NCI-H345 treated with DMSO at 0.1 percent for 48 hours (cell line): ENCODE measurements at regions not wholly inside any gene's neighbourhood (a gene's known extent, or its start where the extent isn't known, plus 50 kb on each side); places are given as distances from the start of the nearest gene placed in this dataset.

Source experiments
- DNase-seq: peaks from one replicate; lab custom pipeline; 2025; ENCODE audit not compliant: unreplicated experiment; lab: John Stamatoyannopoulos, UW

DNA sequence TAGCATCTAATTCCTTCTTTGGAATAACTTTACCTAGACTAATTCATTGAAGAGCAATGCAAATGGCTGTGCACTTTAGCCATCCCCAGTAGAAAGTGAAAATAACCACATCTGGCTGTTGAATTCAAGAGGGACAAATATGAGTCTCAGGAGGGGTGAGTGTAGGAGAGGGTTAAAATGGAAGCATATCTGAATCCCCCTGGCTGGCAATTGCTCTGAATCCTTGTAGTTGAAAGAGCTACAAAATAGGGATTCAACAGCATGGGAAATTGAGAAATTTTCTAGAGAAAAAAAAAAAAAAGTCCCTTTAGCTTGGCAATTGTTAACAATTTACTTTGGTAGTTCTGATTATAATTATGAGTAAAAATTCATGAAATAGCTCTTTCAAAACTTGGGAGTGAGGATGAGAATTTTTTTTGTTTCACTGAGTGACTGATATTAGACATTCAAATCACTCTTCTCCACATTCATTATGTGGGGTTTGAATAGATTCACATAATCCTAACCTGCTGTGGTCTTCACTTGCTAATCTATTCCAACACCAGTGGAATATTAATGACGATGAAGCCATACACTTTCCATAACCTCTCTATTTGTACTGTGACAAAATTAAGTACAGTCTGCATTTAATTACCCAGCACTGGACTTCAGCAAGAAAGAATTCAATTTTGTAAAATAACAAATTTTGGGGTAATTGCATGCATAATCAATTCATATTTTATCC lies 569.0 kb upstream of the MCTP2 start:
- DNase-seq: no peak

DNA sequence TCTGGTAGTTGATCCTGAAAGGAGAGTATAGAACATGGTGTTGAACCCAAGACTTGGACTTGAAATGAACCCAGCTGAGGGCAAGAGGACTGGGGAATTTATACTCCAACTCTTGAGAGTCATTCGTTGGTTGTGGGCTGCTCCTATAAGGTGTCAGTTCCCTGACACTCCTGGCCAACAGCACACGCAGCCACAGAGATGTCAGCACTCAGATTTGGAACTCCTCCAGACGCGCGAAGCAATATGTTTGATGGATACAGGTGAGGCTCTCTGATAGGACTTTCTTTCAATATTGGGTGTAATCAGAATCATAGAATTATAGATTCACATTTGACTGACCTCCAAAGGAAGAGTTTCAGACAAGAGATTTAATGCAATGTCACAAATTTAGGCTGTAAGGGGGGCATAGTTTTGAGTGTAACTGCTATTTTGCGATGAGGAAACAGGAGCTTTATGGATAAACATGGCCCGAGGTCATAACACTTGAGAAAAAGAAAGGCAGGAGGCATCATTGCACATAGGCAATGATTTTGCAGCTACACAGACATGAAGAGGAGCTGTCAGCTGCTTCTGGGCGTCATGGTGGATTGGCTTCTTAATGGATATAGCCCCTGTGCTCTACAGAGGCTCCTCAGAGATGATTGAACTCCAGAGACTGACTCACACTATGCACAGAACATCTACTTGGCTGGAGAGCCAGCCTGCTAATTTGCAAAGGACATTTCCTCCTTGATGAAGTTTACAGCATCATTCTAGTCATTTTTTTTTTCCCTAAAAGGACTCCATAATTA lies 569.2 kb upstream of the RGMA start:
- DNase-seq: no peak

DNA sequence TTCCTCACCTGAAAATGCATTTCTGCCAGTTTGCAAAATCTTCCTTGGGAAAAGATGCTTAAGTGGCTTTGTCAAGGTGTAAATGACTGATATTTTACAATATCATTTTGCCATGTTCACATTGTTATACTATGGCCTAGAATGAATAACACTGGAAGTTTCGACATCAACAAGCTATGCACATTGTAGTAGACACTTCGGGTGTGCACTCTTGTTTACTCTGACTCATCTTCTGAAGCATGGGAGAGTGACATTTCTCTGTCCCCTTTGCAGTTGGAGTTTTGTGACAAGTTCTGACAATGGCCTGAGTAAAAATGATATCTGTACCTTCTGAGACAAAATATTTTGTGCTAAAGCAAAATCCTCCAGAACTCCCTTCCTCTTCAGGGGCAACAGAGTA lies 567.0 kb upstream of the RGMA start:
- no peak for DNase-seq

DNA sequence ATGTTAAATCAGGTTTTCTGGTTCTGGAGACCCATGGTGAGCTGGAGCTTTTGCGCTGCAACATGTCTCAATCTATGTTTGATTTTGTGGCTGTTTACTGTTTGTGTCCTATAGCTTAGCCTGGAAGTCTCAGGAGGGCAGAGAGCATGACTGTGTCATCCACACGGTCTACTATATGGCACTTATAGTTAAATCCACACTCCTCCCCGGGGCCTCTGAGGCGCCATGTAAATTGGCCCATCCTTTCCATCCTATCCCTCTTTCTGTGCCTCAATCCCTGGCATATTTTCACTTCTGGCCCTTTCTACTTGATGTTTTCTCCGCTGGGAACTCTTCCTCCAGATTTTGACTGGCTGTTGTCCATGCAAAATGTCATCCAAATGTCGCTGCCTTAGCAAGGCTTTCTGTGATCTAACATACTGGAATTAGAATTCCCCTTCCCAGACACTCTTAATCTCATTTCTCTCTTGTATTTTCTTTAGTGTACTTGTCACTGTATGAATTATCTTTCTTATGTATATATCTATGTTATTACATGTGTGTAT lies 560.8 kb upstream of the RGMA start:
- DNase-seq: no peak

DNA sequence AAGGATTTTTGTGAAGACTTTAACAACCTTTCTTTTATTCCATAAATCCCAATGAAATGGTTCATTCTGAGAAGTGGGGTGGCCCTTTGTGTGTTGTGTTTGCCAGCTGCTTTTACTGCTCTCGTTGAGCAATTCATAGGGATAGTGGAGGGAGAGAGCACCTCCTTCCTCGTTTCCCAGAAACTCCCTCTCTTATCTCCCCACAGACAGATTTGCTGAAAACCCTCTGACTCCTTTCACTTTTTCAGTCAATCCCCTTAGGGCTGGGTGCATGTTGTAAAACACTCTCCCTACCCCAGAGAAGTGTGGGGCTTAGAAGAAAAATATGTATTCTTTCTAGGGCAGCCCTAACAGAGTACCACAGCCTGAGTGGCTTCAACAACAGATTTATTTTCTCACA lies 557.2 kb upstream of the RGMA start:
- DNase-seq: no peak

DNA sequence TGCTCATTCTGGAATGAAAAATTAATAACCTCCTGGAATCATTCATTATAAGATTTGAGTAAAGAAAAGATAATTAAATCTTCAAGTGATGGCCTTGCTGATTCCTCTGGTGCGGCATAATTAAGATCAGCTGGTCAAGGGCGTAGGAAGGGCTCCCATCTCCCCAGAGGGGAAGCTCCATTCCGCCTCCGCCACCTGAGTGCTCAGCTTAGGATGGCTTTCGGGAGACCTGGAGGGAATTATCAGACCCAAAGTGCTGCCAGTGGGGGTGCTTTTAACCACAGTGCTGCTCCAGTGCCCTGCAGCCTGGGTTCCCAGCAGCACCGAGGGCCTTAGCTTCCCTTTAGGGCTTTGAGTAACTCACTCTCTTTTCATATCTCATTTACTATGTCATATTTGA lies 556.6 kb upstream of the RGMA start:
- DNase-seq: no peak

DNA sequence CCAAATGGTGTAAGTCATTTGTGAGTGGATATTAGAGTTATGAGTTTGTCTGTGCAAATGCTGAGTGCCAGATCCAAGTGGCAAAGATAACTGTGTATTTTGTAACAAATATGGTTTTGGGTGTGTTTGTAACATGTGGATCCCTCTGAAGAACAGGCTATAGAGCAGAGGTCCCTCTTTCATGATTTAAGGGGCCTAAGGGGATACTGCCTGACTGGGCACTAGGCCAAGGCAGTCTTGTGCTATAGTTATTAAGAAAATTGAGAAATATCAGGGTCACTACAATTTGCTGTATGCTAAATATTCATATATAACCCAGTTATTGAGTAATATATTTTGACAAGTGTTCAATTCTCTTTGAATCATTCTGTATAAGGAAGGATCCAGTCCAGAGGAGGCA lies 555.6 kb upstream of the RGMA start:
- DNase-seq: no peak

DNA sequence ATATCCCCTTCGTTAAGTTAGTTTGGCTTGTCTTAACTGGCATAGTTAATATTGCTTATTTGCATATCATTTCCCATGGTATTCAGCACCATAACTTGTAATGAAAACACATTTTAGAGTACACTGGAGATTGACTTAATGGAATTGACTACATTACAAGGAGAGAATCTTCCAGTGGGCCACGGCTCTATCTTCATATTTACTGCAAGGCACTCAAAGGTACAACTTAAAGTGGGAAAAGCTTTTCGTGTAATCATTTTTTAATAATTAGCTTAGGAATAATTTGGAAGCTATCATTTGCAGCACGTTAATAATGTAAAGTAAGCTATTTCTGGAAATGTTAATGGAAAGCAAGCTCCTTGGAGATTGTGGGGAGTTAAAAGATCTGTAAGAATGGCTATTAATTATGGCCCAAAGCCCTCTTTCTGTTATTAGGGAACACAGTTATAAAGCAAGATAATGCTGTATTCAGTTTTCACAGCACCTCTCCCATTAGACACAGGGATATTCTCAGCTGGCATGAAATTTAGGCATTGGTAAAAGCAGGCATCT lies 551.5 kb upstream of the RGMA start:
- no peak for DNase-seq

DNA sequence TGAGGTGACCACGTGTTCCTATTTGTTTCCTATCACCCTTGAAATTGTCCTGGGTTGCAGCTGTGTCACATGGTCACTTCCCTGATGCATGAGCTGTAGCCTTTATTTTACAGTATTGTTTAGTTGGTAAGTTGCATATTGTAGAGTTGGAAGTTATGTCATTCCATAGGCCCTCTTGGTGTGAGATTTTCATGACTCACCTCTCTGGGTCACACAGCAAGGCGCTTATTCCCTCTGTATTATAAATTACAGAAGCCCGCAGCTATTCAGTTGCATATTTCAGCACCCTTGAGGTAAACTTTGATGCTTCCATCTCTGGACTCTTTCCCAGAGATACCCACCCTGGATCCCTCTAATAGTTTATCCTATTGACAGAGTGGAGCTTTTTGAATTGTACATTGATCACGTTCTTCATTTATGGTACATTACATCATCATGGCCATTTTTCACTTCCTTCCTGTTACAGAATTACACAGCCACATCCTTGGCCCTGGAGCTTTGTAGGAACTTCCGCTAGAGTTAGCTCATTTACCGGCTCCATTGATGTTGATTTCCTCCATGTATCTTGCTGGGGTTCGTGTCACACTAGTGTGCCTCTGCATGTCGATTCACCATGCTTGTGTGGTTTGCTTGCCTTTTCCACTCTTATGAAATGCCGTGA lies 543.1 kb upstream of the RGMA start:
- no peak for DNase-seq

DNA sequence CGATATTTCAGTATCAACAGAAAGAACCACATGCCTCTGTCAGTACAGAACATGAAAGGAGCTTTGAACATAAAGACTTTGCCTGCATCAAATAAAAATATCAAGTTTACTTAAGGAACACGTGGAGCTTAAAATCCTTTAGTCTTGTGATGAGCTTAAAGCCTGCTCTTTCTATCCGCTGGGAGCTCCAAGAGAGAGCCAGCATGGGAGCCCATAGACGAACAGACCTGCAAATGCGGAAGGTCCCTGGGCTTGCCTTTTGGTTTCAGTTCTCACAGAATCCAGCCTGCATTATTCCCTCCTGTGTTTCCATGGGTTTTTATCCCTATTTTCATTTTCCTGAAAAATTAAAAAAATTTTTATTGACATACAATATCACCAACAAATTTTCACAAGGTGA lies 530.6 kb upstream of the RGMA start:
- DNase-seq: no peak

DNA sequence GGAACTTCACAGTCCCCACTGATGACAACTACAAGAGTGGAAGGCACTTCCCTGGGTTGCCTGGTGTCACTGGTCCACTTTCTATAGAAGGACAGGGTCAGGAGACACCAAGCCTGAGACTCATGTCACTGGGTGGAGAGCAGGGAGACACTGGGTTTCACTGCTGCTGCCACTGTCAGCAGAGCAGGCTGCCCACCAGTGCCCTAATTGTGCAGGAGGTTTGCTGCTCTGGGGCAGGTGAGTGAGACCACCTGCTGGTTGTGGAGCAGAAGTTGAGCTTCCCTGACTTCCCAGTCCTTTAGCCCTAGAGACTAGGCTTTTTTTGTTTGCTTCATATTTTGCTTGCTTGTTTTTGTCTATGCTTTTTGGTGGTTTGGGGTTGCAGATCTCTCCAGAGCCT lies 528.4 kb upstream of the RGMA start:
- no peak for DNase-seq

DNA sequence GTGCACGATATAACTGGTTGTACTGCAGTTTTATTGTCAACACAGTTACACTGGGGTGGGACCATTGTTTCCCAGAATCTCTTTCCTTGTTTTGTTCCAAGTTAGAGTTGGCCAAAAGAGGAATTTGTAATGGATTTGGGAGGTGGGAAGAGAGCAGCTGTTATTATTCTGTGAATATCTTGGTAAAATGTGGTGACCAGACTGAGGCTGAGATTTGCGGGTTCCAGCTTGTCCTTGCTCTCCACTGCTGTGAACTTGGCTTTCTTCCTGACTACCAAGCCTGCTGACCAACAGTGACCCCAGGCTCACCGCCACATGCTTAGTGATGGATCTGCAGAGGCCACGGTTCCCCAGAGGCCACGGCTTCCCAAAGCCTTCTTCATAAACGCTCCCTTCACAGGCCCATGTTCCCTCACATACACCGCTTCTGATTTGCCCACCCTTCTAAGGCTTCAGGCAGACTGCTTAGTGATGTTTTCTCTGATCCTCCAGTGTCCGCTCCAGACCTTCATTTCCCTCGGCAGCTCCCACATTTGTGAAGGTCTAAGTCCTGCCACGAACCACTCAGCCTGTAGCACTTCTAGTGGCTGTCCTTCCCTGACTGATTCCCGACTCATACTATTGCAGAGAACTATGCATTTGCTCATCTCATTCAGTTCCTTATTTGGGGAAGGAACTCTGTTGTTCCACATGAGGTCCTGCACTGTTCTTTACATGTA lies 525.5 kb upstream of the RGMA start:
- no peak for DNase-seq

DNA sequence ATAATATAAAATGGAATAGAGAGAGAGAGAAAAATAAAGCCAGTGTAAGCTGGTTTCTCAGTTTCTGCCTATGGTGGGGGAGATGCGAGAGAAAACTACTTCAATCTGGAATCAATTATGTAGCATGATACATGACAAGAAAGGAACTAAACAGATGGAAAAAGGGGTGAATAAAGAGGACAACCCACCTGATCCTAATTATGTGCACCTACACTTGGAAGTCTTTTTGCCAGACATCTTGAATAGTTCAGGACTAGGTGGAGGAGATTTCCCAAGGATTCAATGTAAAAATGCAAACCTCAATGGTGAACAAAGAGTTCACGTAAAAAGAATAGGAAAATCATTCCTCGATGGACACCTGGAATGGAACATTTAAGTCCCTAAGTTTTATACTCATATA lies 524.4 kb upstream of the RGMA start:
- DNase-seq: no peak

DNA sequence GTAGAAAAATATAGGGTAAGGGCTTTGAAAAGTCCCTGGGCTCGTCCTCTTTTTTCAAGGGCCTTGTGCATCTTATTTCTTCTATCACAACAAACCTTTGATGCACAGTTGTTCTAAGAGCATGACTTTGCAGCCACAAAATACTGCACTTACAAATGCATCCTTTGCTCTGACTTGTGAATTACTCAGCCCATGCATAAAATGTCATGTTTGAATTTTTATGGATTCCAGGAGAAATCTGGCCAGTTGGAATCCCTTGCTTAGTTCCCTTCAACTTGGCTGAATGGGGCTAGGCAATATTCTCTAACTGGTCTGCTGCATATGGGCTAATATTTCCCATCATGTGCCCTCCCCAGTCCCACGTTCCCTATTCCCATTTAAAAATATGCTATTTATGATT lies 523.9 kb upstream of the RGMA start:
- DNase-seq: no peak

DNA sequence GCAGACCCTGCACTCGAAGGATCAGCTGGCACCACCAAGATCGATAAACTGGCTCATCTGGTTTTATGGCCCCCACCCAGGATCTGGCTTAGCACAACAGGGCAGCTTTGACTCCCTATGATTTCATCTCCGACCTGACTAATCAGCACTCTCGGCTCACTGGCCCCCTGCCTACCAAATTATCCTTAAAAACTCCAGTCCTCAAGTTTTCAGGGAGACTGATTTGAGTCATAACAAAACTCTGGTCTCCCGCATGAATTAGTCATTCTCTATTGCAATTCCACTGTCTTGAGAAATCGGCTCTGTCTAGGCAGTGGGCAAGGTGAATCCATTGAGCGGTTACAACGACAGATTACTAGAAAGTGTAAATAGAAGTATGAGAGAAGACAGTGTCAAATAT lies 521.9 kb upstream of the RGMA start:
- no peak for DNase-seq

DNA sequence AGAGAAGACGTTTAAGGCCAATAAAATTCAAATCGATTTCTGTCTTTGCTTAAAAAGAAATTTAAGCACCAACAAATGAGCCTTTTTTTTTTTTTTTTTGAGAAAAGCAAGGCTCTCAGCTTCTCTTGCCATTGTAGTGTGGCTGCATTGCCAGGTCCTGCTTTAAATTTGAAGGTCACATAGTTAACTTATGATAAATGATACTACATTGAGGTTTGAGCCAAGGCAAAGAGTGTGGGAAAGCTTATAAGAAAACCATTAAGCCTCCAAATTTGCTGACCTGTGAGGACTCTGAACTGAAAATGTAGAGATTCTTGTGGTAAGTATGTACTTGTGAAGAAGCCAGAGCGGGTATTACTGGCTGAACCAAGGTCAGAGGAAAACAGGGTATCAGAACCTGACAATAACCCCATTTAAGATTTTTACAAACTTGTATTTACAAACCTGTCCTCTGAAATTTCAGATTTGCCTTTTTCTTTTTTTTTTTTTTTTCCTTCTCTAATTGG lies 519.7 kb upstream of the RGMA start:
- no peak for DNase-seq

DNA sequence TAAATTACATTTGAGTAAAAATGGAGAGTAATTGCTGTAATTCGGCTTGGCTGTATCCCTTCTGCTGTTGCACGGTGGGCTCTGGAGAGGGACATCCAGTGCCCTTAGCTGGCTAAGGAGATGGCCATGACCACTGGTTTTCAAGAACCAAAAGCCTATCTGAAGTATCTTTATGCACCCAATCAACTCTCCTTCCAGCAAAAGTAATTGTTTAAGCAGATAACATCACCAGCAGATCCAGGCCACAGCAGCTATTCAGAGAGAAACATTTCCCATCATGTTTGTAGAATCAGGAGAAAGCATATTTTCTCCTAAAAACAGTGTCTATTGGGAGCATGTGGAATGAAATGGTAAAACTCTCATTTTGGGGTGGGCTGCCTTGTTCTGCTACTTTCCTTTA lies 514.5 kb upstream of the RGMA start:
- DNase-seq: no peak

DNA sequence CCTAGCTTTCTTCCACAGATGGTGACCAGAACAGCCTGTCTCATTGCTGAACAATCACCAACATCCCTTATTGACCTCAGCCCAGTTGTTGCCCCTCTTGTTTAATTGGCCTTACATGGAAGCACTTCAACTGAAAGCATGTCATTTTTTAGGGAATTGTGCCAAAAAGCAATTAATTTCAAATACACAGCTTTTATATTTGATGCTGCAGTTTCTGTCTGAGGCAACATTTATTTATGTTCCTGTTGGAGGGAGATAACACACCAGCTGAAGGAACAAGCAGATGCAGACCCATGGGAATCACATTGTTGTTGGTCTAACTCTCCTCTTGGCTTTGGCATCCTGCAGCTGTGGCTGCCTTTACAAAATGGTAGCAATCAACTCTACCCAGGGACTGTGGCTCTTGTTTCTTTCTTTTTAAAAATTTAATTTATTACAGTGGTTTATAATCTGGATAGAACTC lies 498.1 kb upstream of the RGMA start:
- DNase-seq: no peak

DNA sequence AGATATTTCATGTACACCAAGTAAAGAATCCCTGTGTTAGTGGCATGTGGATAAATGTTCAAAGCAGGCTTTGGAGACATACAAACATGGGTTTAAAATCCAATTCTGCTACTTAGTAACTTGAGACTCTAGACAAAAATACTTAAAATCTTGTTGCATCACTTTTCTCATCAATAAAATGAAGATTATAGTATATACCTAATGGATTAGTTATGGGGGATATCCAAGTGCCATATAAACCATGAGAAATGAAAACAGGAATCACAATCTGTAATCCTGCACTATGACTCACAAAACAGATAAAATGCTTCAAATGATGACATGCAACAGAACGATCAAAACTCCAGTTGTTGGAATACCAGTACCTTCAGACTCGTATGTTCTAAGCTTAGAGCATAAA lies 496.0 kb upstream of the RGMA start:
- DNase-seq: no peak

DNA sequence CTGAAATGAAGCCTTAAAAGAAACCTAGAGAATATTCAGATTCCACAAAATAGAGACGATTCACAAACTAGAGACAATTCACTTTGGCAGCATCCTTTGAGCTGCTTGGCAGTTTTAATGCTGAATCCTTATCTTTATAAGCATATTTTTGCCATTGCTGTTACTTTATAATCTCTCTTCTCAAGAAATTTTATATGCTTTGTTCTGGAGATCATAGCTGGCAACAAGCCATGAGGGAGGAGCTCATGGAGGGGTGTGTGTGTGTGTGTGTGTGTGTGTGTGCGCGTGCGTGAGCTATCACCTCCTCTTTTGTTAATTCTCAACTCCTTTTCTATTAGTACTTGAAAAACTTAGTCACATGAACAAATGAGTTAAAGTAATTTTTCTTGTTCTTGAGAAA lies 495.0 kb upstream of the RGMA start:
- DNase-seq: no peak

DNA sequence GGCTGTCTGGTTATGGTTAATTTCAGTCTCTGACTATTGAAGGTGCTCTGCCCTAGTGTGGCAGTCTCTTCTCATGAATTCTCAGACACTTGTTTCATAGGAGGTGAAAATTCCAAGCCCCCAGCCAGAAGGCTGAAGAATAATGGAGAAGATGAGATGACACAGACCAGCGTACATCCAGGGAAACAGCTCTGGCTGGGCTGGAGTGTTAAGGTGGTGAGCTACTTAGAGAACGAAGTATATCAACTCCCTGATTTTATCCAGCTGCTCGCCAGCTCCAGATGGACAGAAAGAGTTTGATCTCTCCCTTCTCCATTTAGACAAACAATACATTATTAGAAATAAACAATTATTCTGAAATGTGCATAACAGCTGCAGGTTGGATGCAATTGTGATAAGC lies 494.5 kb upstream of the RGMA start:
- DNase-seq: no peak
